ENCODE measurements at regions not wholly inside any gene's neighbourhood (a gene's known extent, or its start where the extent isn't known, plus 50 kb on each side); places are given as distances from the start of the nearest gene placed in this dataset.

DNA sequence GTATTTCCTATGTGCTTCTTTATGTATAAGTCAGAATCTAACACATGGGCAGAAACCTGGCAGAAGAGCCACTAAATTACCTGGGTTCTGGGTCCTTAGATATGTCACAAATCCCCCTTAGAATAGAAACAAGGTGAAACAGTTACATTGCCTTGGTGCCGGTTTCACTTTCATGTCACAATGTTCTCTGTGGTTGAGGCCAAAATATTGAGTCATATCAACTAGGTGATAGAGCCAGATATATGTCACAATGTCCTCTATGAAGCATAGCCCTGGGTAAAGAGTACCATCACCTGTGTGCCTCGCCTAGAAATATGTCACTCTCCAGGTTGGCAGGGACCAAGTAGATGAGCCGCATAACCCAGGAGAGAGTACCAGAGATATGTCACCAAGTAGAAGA is 899.8 kb upstream of the TSPY4 start:
- no peak for ATAC-seq
- CTCF ChIA-PET, result no interaction called here

DNA sequence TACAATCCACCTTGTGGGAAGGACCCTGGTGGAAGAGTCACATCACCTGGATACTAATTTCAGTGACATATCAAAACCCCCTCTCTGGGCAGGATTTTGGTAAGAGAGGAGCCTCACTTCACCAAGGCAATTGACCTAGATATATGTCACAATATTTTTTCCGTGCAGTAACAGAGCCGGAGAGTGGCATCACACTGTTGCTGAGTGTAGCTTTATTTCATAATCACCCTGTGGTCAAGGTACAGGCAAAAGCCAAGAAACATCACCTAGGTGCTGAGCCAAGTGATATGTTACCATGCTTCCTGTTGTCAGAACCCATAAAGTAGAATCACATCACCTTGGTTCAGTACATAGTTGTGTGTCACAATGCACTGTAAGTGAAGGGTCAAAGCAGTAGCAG is 895.2 kb upstream of the TSPY4 start:
- ChIA-PET POLR2A (no interaction called here), CTCF (no interaction called here)
- no peak for ATAC-seq
- Mint-ChIP-seq H3K4me1 (ENCODE audit: low read depth) (no peaks in the 10 kb centered on the region), H3K36me3 (ENCODE audit: low read depth) (no peaks in the 10 kb centered on the region), H3K27me3 (ENCODE audit: low read depth) (no peaks in the 10 kb centered on the region), H3K9me3 (ENCODE audit: insufficient read depth) (no peaks in the 10 kb centered on the region), H3K4me3 (no peak overlapping the region), H3K27ac (no peak overlapping the region)
- DNase-seq, result no peak

More for the DNA sequence above, 899.8 kb upstream of the TSPY4 start:
- no peaks in the 10 kb centered on the region for H3K36me3 Mint-ChIP-seq (ENCODE audit: low read depth)
- no peaks in the 10 kb centered on the region for H3K9me3 Mint-ChIP-seq (ENCODE audit: insufficient read depth)
- no peak overlapping the region for H3K4me3 Mint-ChIP-seq
- H3K4me1 Mint-ChIP-seq (ENCODE audit: low read depth), result no peaks in the 10 kb centered on the region
- DNase-seq, result no peak
- H3K27ac Mint-ChIP-seq, result no peak overlapping the region
- no peaks in the 10 kb centered on the region for H3K27me3 Mint-ChIP-seq (ENCODE audit: low read depth)
- POLR2A ChIA-PET, result no interaction called here

DNA sequence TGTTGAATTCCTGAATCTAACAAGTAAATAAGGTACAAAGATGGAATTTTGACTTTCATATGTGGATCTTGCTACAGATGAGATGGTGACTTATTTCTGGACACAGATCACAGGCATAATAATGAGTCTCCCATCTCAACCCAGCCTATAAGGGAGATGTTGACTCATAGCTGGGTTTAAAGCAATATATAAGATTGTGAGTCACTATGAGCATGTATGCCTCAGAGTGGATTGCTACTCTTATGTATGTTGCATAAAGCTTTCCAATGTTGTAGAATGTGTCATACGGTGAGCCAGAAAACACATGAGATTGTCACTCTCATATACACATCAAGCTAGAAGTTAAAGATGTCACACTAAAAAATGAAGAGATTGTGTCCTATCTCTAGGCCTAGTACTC is 884.3 kb upstream of the TSPY4 start:
- no peak for DNase-seq
- no peak for ATAC-seq
- Mint-ChIP-seq H3K36me3 (ENCODE audit: low read depth) (no peaks in the 10 kb centered on the region), H3K4me3 (no peak overlapping the region), H3K27me3 (ENCODE audit: low read depth) (no peaks in the 10 kb centered on the region), H3K27ac (no peak overlapping the region), H3K4me1 (ENCODE audit: low read depth) (no peaks in the 10 kb centered on the region), H3K9me3 (ENCODE audit: insufficient read depth) (no peaks in the 10 kb centered on the region)
- CTCF ChIA-PET, result no interaction called here
- POLR2A ChIA-PET, result no interaction called here

DNA sequence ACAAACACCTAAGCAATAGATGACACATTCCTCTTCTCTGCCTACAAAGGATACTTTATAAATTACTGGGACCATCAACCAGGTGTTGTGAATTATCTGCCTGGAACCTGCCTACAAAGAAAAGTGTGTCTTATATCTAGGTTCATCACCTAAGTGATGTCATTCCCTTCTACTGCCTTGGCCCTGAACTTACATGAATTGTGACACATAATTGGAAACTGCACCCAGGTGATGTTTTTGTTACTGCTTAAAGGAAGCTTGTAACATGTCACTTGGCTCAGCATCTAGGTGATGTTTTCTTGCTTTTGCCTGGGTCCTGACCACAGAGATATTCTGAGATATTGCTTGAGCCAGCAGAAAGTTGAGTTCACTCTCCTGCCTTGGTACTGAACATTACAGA is 870.5 kb upstream of the TSPY4 start:
- no peaks in the 10 kb centered on the region for H3K27me3 Mint-ChIP-seq (ENCODE audit: low read depth)
- H3K27ac Mint-ChIP-seq, result no peak overlapping the region
- no peaks in the 10 kb centered on the region for H3K9me3 Mint-ChIP-seq (ENCODE audit: insufficient read depth)
- no peak overlapping the region for H3K4me3 Mint-ChIP-seq
- ChIA-PET CTCF (no interaction called here), POLR2A (no interaction called here)
- DNase-seq, result no peak
- no peaks in the 10 kb centered on the region for H3K36me3 Mint-ChIP-seq (ENCODE audit: low read depth)
- ATAC-seq, result no peak
- no peaks in the 10 kb centered on the region for H3K4me1 Mint-ChIP-seq (ENCODE audit: low read depth)

DNA sequence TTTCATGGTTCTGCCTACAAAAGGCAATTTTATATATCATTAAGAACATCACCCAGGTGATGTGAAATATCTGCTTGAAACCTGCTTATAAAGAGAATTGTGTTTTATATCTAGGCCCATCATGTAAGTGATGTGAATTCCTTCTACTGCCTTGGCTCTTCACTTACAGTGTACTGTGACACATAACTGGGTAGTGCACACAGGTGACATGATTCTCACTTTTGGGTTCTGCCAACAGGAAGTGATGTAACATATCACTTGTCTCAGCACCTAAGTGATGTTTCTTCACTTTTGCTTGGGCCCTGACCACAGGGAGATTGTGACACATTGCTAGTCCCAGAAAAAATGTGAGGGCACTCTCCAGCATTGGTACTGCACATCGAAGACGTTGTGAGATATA is 867.0 kb upstream of the TSPY4 start:
- Mint-ChIP-seq H3K4me1 (ENCODE audit: low read depth) (no peaks in the 10 kb centered on the region), H3K4me3 (no peak overlapping the region), H3K27ac (no peak overlapping the region), H3K27me3 (ENCODE audit: low read depth) (no peaks in the 10 kb centered on the region), H3K36me3 (ENCODE audit: low read depth) (no peaks in the 10 kb centered on the region), H3K9me3 (ENCODE audit: insufficient read depth) (no peaks in the 10 kb centered on the region)
- ATAC-seq (no peak), DNase-seq (no peak)
- POLR2A ChIA-PET, result no interaction called here
- CTCF ChIA-PET, result no interaction called here

DNA sequence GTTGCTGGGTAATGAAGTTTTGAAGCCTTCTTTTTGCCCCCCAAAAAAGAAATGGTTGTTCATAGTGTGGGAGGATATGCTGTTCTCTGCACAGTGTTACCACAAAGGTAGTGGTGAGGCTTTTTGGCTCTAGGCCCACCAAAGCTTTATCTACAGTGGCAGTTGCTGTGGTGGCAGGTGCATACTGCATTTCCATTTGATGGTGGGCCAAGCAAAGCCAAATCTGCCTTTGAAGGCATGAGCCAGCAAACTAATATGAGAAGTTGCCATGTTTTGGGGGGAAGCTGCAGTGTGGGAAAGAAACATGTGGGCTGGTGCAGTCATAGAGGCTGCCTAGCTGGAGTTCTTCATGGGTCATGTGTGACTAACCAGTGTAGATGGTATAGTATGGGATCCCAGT is 858.1 kb upstream of the TSPY4 start:
- ChIA-PET POLR2A (no interaction called here), CTCF (no interaction called here)
- no peaks in the 10 kb centered on the region for H3K27me3 Mint-ChIP-seq (ENCODE audit: low read depth)
- no peaks in the 10 kb centered on the region for H3K36me3 Mint-ChIP-seq (ENCODE audit: low read depth)
- no peaks in the 10 kb centered on the region for H3K4me1 Mint-ChIP-seq (ENCODE audit: low read depth)
- no peak overlapping the region for H3K4me3 Mint-ChIP-seq
- H3K27ac Mint-ChIP-seq, result no peak overlapping the region
- H3K9me3 Mint-ChIP-seq (ENCODE audit: insufficient read depth), result no peaks in the 10 kb centered on the region
- ATAC-seq (no peak), DNase-seq (no peak)

DNA sequence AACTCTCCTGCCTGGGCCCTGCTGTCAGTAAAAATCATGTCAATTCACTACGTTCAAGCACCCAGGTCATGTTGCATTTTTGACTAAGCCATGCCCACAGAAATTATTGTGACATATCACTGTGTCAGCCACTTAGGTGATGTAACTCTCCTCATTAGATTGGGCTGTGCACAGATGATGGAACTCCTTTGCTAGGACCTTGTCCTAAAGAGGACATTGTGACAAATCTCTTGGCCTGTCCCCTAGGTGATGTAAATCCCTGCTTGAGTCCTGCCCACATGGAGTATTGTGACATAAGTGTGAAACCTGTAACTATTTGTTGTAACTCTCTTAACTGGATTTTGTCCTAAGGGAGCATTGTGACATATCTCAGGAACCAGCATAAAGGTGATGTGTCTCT is 848.3 kb upstream of the TSPY4 start:
- ChIA-PET CTCF (no interaction called here), POLR2A (no interaction called here)
- ATAC-seq (no peak), DNase-seq (no peak)
- no peaks in the 10 kb centered on the region for H3K27me3 Mint-ChIP-seq (ENCODE audit: low read depth)
- no peaks in the 10 kb centered on the region for H3K36me3 Mint-ChIP-seq (ENCODE audit: low read depth)
- peaks cover 6% of the 10 kb centered on the region for H3K9me3 Mint-ChIP-seq (ENCODE audit: insufficient read depth)
- no peak overlapping the region for H3K4me3 Mint-ChIP-seq
- H3K27ac Mint-ChIP-seq, result no peak overlapping the region
- no peaks in the 10 kb centered on the region for H3K4me1 Mint-ChIP-seq (ENCODE audit: low read depth)

DNA sequence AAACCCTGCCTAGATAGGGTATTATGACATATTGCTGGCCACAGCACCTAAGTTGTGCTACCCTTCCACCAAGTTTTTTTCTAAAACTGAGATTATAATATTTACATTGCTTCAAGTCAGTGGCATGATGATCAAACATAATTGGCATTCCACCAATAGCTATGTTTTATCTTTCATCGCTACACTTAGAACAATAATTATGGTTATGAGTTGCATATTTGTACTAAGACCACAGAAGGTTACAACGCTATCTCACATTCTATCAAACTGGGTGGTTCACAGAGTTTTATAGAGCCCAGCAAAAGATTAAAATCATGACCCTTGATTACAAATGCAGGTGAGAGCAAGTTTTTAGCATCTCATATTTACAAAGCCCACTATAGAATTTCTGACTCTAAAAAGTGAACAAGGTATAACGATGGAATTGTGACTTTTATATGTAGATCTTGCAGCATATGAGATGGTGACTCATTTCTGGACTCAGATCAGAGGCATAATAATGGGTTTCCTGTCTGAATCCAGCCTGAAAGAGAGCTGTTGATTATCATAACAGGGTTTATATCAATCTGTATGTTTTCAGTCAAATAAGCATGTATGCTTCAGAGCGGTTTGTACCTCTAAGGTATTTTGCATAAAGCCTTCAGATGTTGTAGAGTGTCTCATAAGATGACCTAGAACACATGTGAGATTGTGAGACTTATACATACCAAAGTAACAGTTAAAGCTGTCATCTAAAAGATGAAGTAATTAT is 847.2 kb upstream of the TSPY4 start:
- ATAC-seq, result no peak
- no peak for DNase-seq
- Mint-ChIP-seq H3K4me1 (ENCODE audit: low read depth) (no peaks in the 10 kb centered on the region), H3K9me3 (ENCODE audit: insufficient read depth) (peaks cover 6% of the 10 kb centered on the region), H3K4me3 (no peak overlapping the region), H3K27me3 (ENCODE audit: low read depth) (no peaks in the 10 kb centered on the region), H3K27ac (no peak overlapping the region), H3K36me3 (ENCODE audit: low read depth) (no peaks in the 10 kb centered on the region)
- ChIA-PET CTCF (no interaction called here), POLR2A (no interaction called here)

DNA sequence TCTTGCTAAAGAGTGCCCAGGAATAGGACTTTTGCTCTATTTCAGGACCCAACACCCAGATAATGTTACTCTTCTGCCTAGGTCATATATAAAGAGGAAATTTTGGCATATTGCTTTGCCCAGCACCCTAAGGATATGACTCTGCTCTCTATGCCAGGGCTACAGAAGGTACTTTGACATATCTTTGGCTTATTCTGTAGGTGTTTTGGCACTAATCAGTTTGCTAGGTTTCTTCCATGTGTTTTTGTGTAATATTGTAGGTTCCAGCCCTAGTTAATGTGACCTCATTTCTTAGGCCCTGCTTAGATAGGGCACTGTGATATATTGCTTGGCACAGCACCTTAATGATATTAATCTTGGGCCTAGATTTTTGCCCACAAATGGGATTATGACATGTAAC is 842.9 kb upstream of the TSPY4 start:
- ATAC-seq, result no peak
- no peak for DNase-seq
- Mint-ChIP-seq H3K36me3 (ENCODE audit: low read depth) (no peaks in the 10 kb centered on the region), H3K4me1 (ENCODE audit: low read depth) (no peaks in the 10 kb centered on the region), H3K27me3 (ENCODE audit: low read depth) (no peaks in the 10 kb centered on the region), H3K9me3 (ENCODE audit: insufficient read depth) (no peaks in the 10 kb centered on the region), H3K4me3 (no peak overlapping the region), H3K27ac (no peak overlapping the region)
- ChIA-PET CTCF (no interaction called here), POLR2A (no interaction called here)

DNA sequence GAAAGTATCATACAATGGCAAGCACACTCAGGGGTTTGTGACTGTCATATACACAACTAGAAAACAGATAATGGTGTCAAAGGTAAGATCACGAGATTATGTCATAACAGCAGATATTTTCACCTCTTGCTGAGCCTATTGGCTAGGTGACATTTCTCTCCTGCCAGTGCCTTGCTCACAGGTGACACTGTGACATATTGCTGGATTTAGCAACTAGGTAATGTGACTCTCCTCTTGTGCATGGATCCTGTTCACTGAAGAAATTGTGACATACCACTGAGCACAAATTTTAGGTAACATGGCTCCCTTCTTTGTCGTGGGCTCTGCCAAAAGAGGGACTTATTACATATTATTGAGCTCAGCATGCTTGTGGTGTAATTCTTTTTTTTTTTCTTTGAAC is 842.0 kb upstream of the TSPY4 start:
- no peaks in the 10 kb centered on the region for H3K9me3 Mint-ChIP-seq (ENCODE audit: insufficient read depth)
- no peak for ATAC-seq
- DNase-seq, result no peak
- no peak overlapping the region for H3K27ac Mint-ChIP-seq
- no peaks in the 10 kb centered on the region for H3K4me1 Mint-ChIP-seq (ENCODE audit: low read depth)
- no peaks in the 10 kb centered on the region for H3K27me3 Mint-ChIP-seq (ENCODE audit: low read depth)
- no peak overlapping the region for H3K4me3 Mint-ChIP-seq
- CTCF ChIA-PET, result no interaction called here
- no peaks in the 10 kb centered on the region for H3K36me3 Mint-ChIP-seq (ENCODE audit: low read depth)
- POLR2A ChIA-PET, result no interaction called here

DNA sequence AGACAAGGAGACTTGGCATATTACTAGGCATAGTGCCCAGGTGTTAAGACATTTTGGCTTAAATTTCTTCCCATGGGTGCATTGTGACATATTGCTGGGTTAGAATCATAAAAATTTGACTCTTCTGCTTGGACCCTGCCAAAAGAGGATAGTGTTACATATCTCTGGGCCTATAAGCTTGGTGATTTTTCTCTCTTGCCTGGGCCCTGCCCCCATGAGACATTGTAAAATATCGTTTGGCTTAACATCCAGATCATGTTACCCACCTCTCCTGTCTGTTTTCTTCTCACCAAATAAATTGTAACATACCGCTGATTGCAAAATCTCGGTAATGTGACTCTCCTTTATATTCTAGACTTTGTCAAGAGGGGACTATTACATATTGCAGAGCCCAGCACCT is 836.4 kb upstream of the TSPY4 start:
- no peak for ATAC-seq
- Mint-ChIP-seq H3K27ac (no peak overlapping the region), H3K4me3 (no peak overlapping the region), H3K9me3 (ENCODE audit: insufficient read depth) (no peaks in the 10 kb centered on the region), H3K4me1 (ENCODE audit: low read depth) (no peaks in the 10 kb centered on the region), H3K27me3 (ENCODE audit: low read depth) (no peaks in the 10 kb centered on the region), H3K36me3 (ENCODE audit: low read depth) (no peaks in the 10 kb centered on the region)
- ChIA-PET CTCF (no interaction called here), POLR2A (no interaction called here)
- DNase-seq, result no peak

DNA sequence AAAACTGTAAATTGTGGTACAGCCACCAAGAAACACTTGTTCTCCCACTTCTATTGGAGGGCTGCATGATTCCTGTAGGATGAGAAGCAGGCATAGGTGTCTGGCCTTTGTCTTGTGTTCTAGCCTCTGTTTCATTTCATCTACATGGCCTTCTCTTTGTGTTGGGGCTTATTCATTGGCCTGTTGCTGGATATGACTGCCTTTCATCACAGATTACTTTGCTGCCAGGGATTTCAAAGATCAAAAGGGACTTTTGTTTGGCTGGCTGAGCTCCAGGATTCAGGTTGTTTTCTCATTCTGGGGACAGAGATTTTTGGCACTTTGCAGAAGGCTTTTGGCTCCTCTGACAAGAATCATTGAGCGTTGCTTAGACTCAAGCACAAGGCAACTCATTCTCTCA is 803.8 kb upstream of the TSPY4 start:
- Mint-ChIP-seq H3K27ac (no peak overlapping the region), H3K27me3 (ENCODE audit: low read depth) (no peaks in the 10 kb centered on the region), H3K4me3 (no peak overlapping the region), H3K36me3 (ENCODE audit: low read depth) (no peaks in the 10 kb centered on the region), H3K4me1 (ENCODE audit: low read depth) (no peaks in the 10 kb centered on the region), H3K9me3 (ENCODE audit: insufficient read depth) (no peaks in the 10 kb centered on the region)
- ATAC-seq (no peak), DNase-seq (no peak)
- CTCF ChIA-PET, result no interaction called here
- POLR2A ChIA-PET, result no interaction called here

DNA sequence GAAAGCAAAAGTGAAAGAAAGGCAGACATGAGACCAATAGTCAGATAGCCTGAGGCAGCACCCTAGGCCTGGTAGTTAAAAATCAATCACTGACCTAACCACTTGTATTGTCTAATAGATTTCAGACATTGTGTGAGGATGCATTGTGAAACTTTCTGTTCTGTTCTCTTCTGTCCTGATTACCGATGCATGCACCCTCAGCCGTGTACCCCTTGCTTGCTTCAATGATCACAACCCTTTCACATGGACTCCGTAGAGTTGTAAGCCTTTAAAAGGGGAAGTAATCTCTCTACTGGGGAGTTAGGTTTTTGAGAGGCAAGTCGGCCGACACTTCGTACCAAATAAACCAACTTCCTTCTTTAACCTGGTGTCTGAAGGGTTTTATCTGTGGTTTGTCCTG is 801.6 kb upstream of the TSPY4 start:
- Mint-ChIP-seq H3K27me3 (ENCODE audit: low read depth) (no peaks in the 10 kb centered on the region), H3K27ac (no peak overlapping the region), H3K4me3 (no peak overlapping the region), H3K9me3 (ENCODE audit: insufficient read depth) (no peaks in the 10 kb centered on the region), H3K36me3 (ENCODE audit: low read depth) (no peaks in the 10 kb centered on the region), H3K4me1 (ENCODE audit: low read depth) (no peaks in the 10 kb centered on the region)
- POLR2A ChIA-PET, result no interaction called here
- ATAC-seq, result no peak
- CTCF ChIA-PET, result no interaction called here
- DNase-seq, result no peak

All from activated CD8-positive, alpha-beta T cell treated with anti-CD3 and anti-CD28 coated beads, Interleukin-2, amount 10 ng/mL, durations not matched to agents 7 days and 5 days (primary cell).